H1 (cell line): ENCODE measurements at regions not wholly inside any gene's neighbourhood (a gene's known extent, or its start where the extent isn't known, plus 50 kb on each side); places are given as distances from the start of the nearest gene placed in this dataset.

ENCODE experiments used
- CTCF ChIA-PET: fragments of 300-600 bp; sonication (Branson Sonifier 250); formaldehyde crosslinking; loops from one replicate; lab custom pipeline; 2021; ENCODE audit not compliant: partially characterized antibody; lab: Charles Lee
- POLR2A ChIA-PET: fragments of 300-600 bp; sonication (Branson Sonifier 250); formaldehyde crosslinking; loops from one replicate; lab custom pipeline; 2021; ENCODE audit warnings: inconsistent platforms; ENCODE audit not compliant: partially characterized antibody; lab: Charles Lee
- DNase-seq, 2 experiments: peaks; one replicate each; pipeline versions ENCODE4 v3.0.0 to v3.0.0-alpha.2; 2010 to 2022; ENCODE audit warnings: low spot score in 2 of 2, low read depth in 1 of 2, mixed read lengths in 1 of 2
- FAIRE-seq: peaks from 2 replicates; lab custom pipeline; 2011; peaks lifted over from hg19 to GRCh38; lab: Jason Lieb, UNC
- H2AFZ ChIP-seq: 2 replicates; pipeline ENCODE4 v1.8.1; 2012; ENCODE audit warnings: low read length, inconsistent platforms
- H2AK5ac ChIP-seq: 2 replicates; pipeline ENCODE4 v1.6.1; 2013; ENCODE audit warnings: low read depth, low read length
- H2BK120ac ChIP-seq: replicated peaks from 2 replicates; pipeline ENCODE3; 2013; ENCODE audit warnings: low read depth, low read length, inconsistent platforms
- H2BK12ac ChIP-seq: 2 replicates; pipeline ENCODE4 v1.6.1; 2013; ENCODE audit warnings: low read depth, low read length
- H2BK15ac ChIP-seq: 2 replicates; pipeline ENCODE4 v1.6.1; 2013; ENCODE audit warnings: low read length
- H2BK20ac ChIP-seq: 2 replicates; pipeline ENCODE4 v1.6.1; 2013; ENCODE audit warnings: low read length
- H2BK5ac ChIP-seq: 2 replicates; pipeline ENCODE4 v1.6.1; 2013; ENCODE audit warnings: low read depth, low read length
- H3K14ac ChIP-seq: 2 replicates; pipeline ENCODE4 v1.6.1; 2013; ENCODE audit warnings: inconsistent platforms; ENCODE audit not compliant: insufficient read length
- H3K18ac ChIP-seq: 2 replicates; pipeline ENCODE4 v1.6.1; 2013; ENCODE audit warnings: low read length; ENCODE audit errors: extremely low read depth
- H3K23ac ChIP-seq: 2 replicates; pipeline ENCODE4 v1.6.1; 2013; ENCODE audit warnings: inconsistent platforms; ENCODE audit not compliant: insufficient read length
- H3K23me2 ChIP-seq: 2 replicates; pipeline ENCODE4 v1.6.1; 2013; ENCODE audit warnings: low read depth, low read length
- H3K27ac ChIP-seq: 2 replicates; pipeline ENCODE4 v1.6.1; 2011; ENCODE audit warnings: low read depth, low read length, inconsistent platforms
- H3K27me3 ChIP-seq, 4 experiments: replicated peaks in 1 of 4; 1 replicate in 1 of 4; 2 replicates in 3 of 4; pipeline versions ENCODE4 v1.6.1 to v1.8.1; 2011 to 2013; ENCODE audit warnings: low read length in 3 of 4, mild to moderate bottlenecking in 3 of 4, inconsistent platforms in 2 of 4, mixed read lengths in 2 of 4, moderate library complexity in 1 of 4; ENCODE audit not compliant: control insufficient read depth in 3 of 4, insufficient read depth in 3 of 4; ENCODE audit errors: extremely low read depth in 1 of 4
- H3K36me3 ChIP-seq, 4 experiments: 2 replicates each; pipeline versions ENCODE4 v1.6.1 to v1.8.1; 2011 to 2013; ENCODE audit warnings: mild to moderate bottlenecking in 4 of 4, low read length in 3 of 4, moderate library complexity in 2 of 4, control low read depth in 1 of 4, inconsistent platforms in 1 of 4; ENCODE audit not compliant: insufficient read depth in 4 of 4, control insufficient read depth in 2 of 4
- H3K4ac ChIP-seq: replicated peaks from 2 replicates; pipeline ENCODE3; 2013; ENCODE audit warnings: low read length, low read depth, mixed read lengths, inconsistent platforms; ENCODE audit not compliant: insufficient read length
- H3K4me1 ChIP-seq, 4 experiments: replicated peaks in 1 of 4; 1 replicate in 1 of 4; 2 replicates in 3 of 4; pipeline versions ENCODE4 v1.6.1 to v1.8.1; 2011 to 2013; ENCODE audit warnings: low read length in 3 of 4, inconsistent platforms in 2 of 4, mixed read lengths in 1 of 4; ENCODE audit not compliant: insufficient read depth in 4 of 4, control insufficient read depth in 3 of 4
- H3K4me2 ChIP-seq, 2 experiments: 2 replicates each; pipeline versions ENCODE4 v1.6.1 to v1.8.1; 2011 to 2013; ENCODE audit warnings: low read depth in 2 of 2, low read length in 2 of 2, control low read depth in 1 of 2, inconsistent platforms in 1 of 2, mild to moderate bottlenecking in 1 of 2; ENCODE audit not compliant: insufficient read depth in 1 of 2
- H3K4me3 ChIP-seq, 4 experiments: fragments of 200-600, 300-600 bp in 1 of 4; sonication (generic), shearing (Covaris generic), sonication (Bioruptor Twin) in 1 of 4; 2 replicates each; pipeline versions ENCODE4 v1.5.1 to v1.8.1; 2011 to 2016; ENCODE audit warnings: low read length in 4 of 4, low read depth in 3 of 4, control low read depth in 2 of 4, inconsistent platforms in 2 of 4, mild to moderate bottlenecking in 2 of 4, mixed read lengths in 1 of 4, moderate library complexity in 1 of 4; ENCODE audit not compliant: insufficient read depth in 2 of 4; ENCODE audit errors: extremely low read depth in 1 of 4
- H3K56ac ChIP-seq: replicated peaks from 2 replicates; pipeline ENCODE3; 2013; ENCODE audit warnings: low read depth, mild to moderate bottlenecking, mixed read lengths, low read length, inconsistent platforms; ENCODE audit not compliant: insufficient read length
- H3K79me1 ChIP-seq: 2 replicates; pipeline ENCODE4 v1.6.1; 2013; ENCODE audit warnings: low read depth, low read length, control low read depth
- H3K79me2 ChIP-seq, 2 experiments: 2 replicates each; pipeline versions ENCODE4 v1.6.1 to v1.8.1; 2012 to 2013; ENCODE audit warnings: low read length in 2 of 2, mild to moderate bottlenecking in 2 of 2, inconsistent platforms in 1 of 2; ENCODE audit not compliant: insufficient read depth in 2 of 2, control insufficient read depth in 1 of 2
- H3K9ac ChIP-seq, 4 experiments: replicated peaks in 1 of 4; 1 replicate in 1 of 4; 2 replicates in 3 of 4; pipeline versions ENCODE4 v1.6.1 to v1.8.1; 2011 to 2013; ENCODE audit warnings: low read depth in 3 of 4, low read length in 3 of 4, control low read depth in 2 of 4, mild to moderate bottlenecking in 2 of 4, moderate library complexity in 2 of 4, inconsistent platforms in 1 of 4; ENCODE audit errors: extremely low read depth in 1 of 4
- H3K9me3 ChIP-seq, 2 experiments: 2 replicates each; pipeline versions ENCODE4 v1.6.1 to v1.8.1; 2012 to 2013; ENCODE audit warnings: mild to moderate bottlenecking in 2 of 2, moderate library complexity in 2 of 2, control low read depth in 1 of 2, inconsistent platforms in 1 of 2, low read depth in 1 of 2, low read length in 1 of 2, mixed read lengths in 1 of 2; ENCODE audit not compliant: insufficient read depth in 2 of 2
- H4K20me1 ChIP-seq, 2 experiments: replicated peaks in 1 of 2; 2 replicates each; pipeline versions ENCODE3 to v1.8.1; 2011 to 2013; ENCODE audit warnings: inconsistent platforms in 2 of 2, low read length in 2 of 2, mild to moderate bottlenecking in 1 of 2; ENCODE audit not compliant: insufficient read depth in 2 of 2, control insufficient read depth in 1 of 2
- H4K5ac ChIP-seq: 2 replicates; pipeline ENCODE4 v1.6.1; 2013; ENCODE audit warnings: low read length, low read depth, mixed read lengths, inconsistent platforms; ENCODE audit not compliant: insufficient read length
- H4K8ac ChIP-seq: 2 replicates; pipeline ENCODE4 v1.8.0; 2013; ENCODE audit warnings: mild to moderate bottlenecking, moderate library complexity, low read length, inconsistent platforms; ENCODE audit not compliant: insufficient read depth; ENCODE audit errors: extremely low read depth
- H4K91ac ChIP-seq: replicated peaks from 2 replicates; pipeline ENCODE3; 2013; ENCODE audit warnings: low read length, mixed read lengths, inconsistent platforms; ENCODE audit not compliant: insufficient read length
- BCL11A ChIP-seq, 2 experiments: IDR thresholded peaks; one replicate each; pipeline ENCODE4 v1.6.1; 2011; ENCODE audit warnings: low read depth in 2 of 2, low read length in 2 of 2, mild to moderate bottlenecking in 2 of 2
- KDM5A ChIP-seq: fragments of 200-600 bp; IDR thresholded peaks from 2 replicates; pipeline ENCODE4 v1.7.1; 2012; ENCODE audit warnings: mild to moderate bottlenecking, low read length, inconsistent platforms, mixed read lengths
- WGBS, 2 experiments: shearing (Covaris generic) in 1 of 2; methylation state at CpG; one replicate each; pipeline versions ENCODE4 v1.1.6 to v1.1.7; 2013 to 2015; ENCODE audit warnings: low lambda C conversion rate in 2 of 2, mixed read lengths in 2 of 2, inconsistent platforms in 1 of 2, low coverage in 1 of 2, missing lambda C conversion rate in 1 of 2; ENCODE audit not compliant: insufficient replicate concordance in 2 of 2, insufficient coverage in 1 of 2, insufficient read length in 1 of 2; ENCODE audit errors: extremely low coverage in 1 of 2, missing lambda C conversion rate in 1 of 2; 5-methylcytosine and 5-hydroxymethylcytosine counted together

DNA sequence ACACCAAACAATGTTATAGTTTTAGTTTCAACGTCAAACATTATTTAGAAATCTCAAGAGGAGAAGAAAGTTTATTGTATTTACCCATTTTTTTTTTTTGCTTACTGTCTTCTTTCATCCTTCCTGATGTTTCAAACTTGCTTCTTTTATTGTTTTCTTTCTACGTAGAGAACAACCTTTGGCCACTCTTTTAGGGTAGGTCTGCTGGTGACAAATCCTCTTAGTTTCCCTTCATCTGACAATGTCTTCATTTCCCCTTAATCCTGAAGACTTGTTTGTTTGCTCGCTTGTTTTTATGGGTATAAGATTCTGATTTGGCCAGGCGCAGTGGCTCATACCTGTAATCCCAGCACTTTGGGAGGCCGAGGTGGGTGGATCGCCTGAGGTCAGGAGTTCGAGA, 89.1 kb downstream of the RHOU start:
- Histone ChIP-seq H3K4me3 (no peak overlapping the region), H4K8ac (no peak overlapping the region), H2BK20ac (no peak overlapping the region), H3K4ac (no peak overlapping the region), H3K4me2 (no peak overlapping the region), H3K4me1 (peaks cover 0 to 2% (median 0%) of the 10 kb centered on the region in 4 experiments; a peak in 1 of 7 replicates), H3K56ac (no peak overlapping the region), H3K9me3 (no peaks in the 10 kb centered on the region), H3K18ac (no peak overlapping the region), H4K5ac (no peak overlapping the region), H2BK5ac (no peak overlapping the region), H3K79me1 (no peaks in the 10 kb centered on the region), H3K23me2 (no peaks in the 10 kb centered on the region), H4K20me1 (no peaks in the 10 kb centered on the region), H3K27me3 (no peaks in the 10 kb centered on the region), H3K23ac (no peak overlapping the region), H4K91ac (no peak overlapping the region), H2BK15ac (no peak overlapping the region), H3K27ac (no peak overlapping the region), H2BK12ac (no peak overlapping the region), H3K14ac (no peak overlapping the region), H2AK5ac (no peak overlapping the region), H3K36me3 (no peaks in the 10 kb centered on the region), H2BK120ac (no peak overlapping the region), H2AFZ (no peak overlapping the region), H3K9ac (no peak overlapping the region), H3K79me2 (no peaks in the 10 kb centered on the region)
- ChIA-PET CTCF (no interaction called here), POLR2A (no interaction called here)
- DNase-seq (no peak), FAIRE-seq (no peak)
- WGBS, 2 experiments: 81% methylated on average over 7 of the region's 7 CpGs; no CpG with 5 or more reads in 1 of the 2 experiments
- TF ChIP-seq KDM5A: no peak
- TF ChIP-seq BCL11A (IDR thresholded peaks at IDR 0.05; ENCODE audit: low read depth in 2 of 2, low read length in 2 of 2): no peak
